SKM-1 treated with dmso at 0.1 percent for 144 hours (cell line): ENCODE measurements at regions not wholly inside any gene's neighbourhood (a gene's known extent, or its start where the extent isn't known, plus 50 kb on each side); places are given as distances from the start of the nearest gene placed in this dataset.

ENCODE experiments used
- DNase-seq: peaks from one replicate; lab custom pipeline; 2025; ENCODE audit not compliant: unreplicated experiment; lab: John Stamatoyannopoulos, UW

DNA sequence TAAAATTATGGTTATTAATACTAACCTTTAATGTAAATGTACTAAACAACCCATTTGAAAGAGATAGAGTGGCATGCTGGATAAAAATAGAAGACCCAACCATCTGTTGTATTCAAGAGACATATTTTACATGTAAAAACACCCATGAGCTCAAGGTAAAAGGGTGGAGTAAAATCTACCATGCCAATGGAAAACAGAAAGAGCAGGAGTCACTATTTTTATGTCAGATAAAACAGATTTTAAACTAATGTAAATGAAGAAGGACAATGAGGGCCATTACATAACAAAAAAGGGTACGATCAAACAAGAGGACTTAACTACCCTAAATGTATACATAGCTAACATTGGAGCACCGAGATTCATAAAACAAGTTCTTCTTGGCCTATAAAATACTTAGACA, 66.3 kb downstream of the ITM2A start:
- DNase-seq: no peak

GRCh38 chrX:79290596-79290995, 76.5 kb downstream of the ITM2A start:
- DNase-seq: no peak

DNA sequence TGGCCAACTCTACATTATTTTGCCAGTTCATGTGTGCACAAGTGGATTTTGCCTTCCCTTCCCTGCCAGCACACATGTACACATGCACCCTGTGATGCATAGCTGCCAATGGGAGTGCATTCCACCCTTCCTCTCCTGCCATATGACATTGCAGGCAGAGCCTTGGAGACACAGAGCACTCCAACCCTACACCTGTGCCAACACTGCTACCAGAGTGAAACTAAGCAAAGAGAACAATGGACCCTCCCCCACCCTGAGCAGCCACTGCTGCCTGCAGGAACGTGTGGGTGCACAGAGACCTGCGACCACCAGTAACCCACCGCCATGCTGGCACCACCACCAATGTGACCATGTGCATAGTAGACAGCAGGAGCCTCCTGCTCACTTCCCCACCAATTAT, 78.4 kb downstream of the ITM2A start:
- DNase-seq: no peak

DNA sequence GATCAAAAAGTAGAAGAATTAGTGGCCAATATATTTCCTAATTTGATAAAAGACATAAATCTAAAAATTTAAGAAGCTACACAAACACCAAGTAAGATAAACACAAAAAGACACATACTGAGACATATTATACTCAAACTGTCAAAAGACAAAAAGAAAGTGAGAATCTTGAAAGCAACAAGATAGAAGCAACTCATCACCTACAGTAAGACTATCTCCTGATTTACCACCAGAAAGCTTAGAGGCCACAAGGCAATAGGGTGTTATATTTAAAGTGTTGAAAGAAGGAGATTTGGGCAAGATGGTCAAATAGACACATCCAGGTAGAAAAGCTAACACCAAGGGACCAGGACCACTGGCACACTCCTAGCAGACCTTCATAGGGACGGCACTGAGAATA, 79.4 kb downstream of the ITM2A start:
- DNase-seq: no peak

GRCh38 chrX:79281775-79282174, 85.4 kb downstream of the ITM2A start:
- DNase-seq: no peak

GRCh38 chrX:79270401-79270800, 96.7 kb downstream of the ITM2A start:
- DNase-seq: peak; percentile 14

DNA sequence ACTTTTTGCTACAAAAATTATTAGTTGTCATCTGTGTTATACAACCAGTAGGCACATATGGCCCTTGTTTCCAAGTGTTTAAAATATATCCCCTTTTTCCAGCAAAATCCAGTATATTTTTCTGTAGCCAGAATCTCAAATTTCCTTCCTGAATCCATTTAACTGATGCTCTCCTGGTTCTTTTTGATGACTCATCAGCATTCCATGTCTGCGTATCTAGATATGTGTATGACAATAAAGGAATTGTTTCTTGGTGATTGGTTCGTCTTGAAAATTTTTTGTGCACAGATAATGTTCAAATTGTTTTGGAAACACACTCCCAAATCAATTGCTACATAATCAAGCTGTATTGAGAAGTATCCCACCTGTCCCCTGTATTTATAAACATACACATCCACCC, 98.3 kb downstream of the ITM2A start:
- DNase-seq: no peak

DNA sequence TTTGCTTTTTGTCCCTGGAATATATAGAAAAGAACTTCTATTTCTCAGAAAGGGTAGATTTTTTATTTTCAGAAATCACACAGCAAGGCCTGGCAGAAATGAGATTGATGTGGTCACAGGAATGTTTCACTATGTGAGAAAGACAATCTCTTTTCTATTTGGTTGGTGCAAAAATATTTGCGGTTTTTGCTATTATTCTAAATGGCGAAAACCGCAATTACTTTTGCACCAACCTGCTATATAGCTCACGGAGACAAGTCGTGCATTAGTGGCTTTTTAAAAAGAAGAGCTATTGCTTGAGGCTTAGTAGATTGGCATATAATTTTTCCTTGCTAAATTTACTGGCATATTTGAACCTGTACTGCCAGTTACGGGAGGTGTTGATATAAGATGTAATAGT, 100.4 kb downstream of the ITM2A start:
- no peak for DNase-seq

DNA sequence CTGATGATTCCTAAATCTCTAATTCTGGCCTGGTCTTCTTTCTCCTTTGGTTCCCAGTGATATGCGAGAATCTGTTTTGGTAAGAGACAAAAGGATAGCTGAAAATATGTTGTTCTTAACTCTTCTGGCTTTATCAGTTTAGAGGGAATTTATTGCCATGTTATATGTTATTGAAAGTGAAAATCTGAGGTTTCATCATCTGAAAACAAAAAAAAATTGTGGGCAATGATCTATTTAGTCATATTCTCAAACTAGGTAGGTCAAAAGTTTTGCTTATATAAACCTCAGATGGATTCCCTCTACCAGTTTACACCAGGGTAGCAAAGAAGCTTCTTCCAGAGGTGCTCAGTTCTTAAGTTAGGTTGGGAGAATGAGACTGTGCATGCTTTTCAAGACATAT, 103.6 kb downstream of the ITM2A start:
- DNase-seq: no peak

- peak; percentile 9 for DNase-seq
Measured at GRCh38 chrX:79259073-79259689, 108.0 kb downstream of the ITM2A start.

DNA sequence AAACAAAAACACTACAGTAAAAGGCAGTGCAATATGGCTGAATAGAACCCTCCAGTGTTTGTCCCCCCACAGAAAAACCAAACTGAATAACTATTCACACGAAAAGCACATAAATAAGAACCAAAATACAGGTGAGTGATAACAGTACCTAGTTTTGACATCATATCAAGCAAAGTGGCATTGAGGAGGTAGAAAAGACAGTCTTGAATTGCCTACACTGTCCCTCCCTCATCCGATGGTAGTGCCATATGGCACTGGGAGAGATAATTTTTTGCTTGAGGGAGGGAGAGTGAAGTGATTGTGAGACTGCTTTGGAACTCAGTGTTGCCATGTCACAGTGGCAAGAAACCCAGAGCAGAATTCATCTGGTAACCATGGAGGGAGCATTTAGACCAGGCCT, 99.2 kb downstream of the GPR174 start:
- no peak for DNase-seq

- no peak for DNase-seq
Measured at GRCh38 chrX:79235899-79236298, 91.4 kb downstream of the GPR174 start.

DNA sequence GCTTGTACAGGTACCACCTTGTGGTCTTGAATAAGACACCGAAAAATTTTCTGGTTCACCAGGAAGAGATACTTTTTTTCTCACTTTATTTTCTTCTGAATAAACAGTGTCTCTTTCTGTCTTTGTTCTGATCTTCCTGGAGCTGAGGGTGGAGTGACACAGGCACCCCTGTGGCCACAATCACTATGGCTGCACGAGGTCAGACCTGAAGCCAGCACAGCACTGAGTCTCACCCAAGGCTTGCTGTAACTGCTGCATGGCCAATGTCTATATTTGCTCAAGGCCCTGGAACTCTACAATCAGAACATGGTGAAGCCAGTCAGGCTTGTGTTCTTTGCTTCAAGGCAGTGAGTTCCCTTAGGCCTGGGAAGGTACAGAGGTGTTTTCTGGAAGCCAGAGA, 87.2 kb downstream of the GPR174 start:
- no peak for DNase-seq
